IMR-90 (cell line): ENCODE measurements at regions not wholly inside any gene's neighbourhood (a gene's known extent, or its start where the extent isn't known, plus 50 kb on each side); places are given as distances from the start of the nearest gene placed in this dataset.

Experiments used
- NFE2L2 ChIP-seq: fragments of 150-350 bp; IDR thresholded peaks from 2 replicates; pipeline ENCODE4 v1.6.1; 2016; ENCODE audit warnings: low read depth, mild to moderate bottlenecking, low read length
- RFX5 ChIP-seq: IDR thresholded peaks from 2 replicates; pipeline ENCODE4 v1.8.0; 2012; ENCODE audit warnings: low read depth, mild to moderate bottlenecking, low read length, moderate library complexity
- SMC3 ChIP-seq: fragments of 150-350 bp; IDR thresholded peaks from 2 replicates; pipeline ENCODE4 v1.6.1; 2016; ENCODE audit warnings: low read depth, mild to moderate bottlenecking, antibody characterized with exemption, low read length, moderate library complexity

DNA sequence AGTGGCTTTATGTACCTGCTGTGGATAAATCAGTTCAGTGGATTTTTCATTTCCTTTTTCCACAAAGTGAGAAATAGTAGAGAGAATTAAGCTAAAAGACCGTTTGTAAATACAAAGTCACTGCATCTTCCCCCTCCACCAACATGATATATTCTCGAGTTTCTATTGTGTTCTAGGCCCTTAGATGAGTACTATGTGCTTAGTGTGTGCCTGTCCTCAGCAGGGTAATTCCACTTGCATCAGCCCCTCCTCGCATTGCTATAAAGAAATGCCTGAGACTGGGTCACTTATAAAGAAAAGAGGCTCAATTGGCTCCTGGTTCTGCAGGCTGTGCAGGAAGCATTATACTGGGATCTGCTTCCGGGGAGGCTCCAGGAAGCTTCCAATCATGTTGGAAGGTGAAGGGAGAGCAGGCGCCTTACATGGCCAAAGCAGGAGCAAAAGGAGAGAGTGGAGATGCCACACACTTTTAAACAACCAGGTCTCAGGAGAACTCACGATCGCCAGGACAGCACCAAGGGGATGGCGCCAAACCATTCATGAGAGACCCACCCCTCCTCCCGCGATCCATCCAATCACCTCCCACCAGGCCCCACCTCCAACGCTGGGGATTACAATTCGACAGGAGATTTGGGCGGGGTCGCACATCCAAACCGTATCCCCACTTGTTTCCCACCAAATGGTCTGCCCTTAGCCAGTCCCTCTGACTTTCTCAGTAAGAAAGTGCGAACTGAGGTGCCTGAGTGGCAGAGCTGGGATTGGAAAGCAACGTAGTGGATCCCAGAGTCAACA, 102.3 kb upstream of the ABCC4 start (continued):
- no peak for TF ChIP-seq SMC3
- no peak for TF ChIP-seq RFX5
- no peak for TF ChIP-seq NFE2L2
